ENCODE measurements at regions not wholly inside any gene's neighbourhood (a gene's known extent, or its start where the extent isn't known, plus 50 kb on each side); places are given as distances from the start of the nearest gene placed in this dataset.

DNA sequence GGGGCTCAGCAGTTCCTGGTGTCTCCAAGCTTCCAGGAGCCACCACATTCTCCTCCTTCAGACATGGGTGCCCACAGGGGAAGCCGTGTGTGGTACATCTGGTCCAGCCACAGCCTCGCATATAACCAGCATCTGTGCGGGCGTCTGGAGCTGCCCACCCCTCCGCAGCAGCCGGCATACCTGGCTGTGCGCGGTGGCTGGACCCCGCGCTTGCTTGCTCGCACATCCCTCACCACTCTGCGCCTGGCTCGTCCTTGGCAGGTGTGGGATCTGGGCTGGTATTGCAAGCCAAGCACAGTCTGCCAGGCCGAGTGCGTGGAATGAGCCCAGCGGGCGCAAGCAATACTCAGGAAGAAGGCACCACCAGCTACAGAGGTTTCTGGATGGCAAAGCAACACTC, 117.7 kb upstream of the MBL2 start:
- WGBS, 5 donors = 93 to 96% (median 93%) methylated on average over 13 to 17 of the region's 17 CpGs
- H3K27ac ChIP-seq = no peak overlapping the region
- no peaks in the 10 kb centered on the region for H3K9me3 ChIP-seq
- intact Hi-C loops (cut with DNase I; ENCODE audit: low total_unique reads) = no loop called here
- peaks cover 0 to 6% (median 0%) of the 10 kb centered on the region in 7 donors for H3K27me3 ChIP-seq (replicated peaks in 1 of 7)
- TF ChIP-seq, protein P1, sequence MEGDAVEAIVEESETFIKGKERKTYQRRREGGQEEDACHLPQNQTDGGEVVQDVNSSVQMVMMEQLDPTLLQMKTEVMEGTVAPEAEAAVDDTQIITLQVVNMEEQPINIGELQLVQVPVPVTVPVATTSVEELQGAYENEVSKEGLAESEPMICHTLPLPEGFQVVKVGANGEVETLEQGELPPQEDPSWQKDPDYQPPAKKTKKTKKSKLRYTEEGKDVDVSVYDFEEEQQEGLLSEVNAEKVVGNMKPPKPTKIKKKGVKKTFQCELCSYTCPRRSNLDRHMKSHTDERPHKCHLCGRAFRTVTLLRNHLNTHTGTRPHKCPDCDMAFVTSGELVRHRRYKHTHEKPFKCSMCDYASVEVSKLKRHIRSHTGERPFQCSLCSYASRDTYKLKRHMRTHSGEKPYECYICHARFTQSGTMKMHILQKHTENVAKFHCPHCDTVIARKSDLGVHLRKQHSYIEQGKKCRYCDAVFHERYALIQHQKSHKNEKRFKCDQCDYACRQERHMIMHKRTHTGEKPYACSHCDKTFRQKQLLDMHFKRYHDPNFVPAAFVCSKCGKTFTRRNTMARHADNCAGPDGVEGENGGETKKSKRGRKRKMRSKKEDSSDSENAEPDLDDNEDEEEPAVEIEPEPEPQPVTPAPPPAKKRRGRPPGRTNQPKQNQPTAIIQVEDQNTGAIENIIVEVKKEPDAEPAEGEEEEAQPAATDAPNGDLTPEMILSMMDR (IDR thresholded peaks at IDR 0.05 in 8 of 11, conservative IDR thresholded peaks at IDR 0.05 in 3 of 11) = no peak
- TF ChIP-seq POLR2AphosphoS5 (IDR thresholded peaks at IDR 0.05) (no peak), POLR2A (IDR thresholded peaks at IDR 0.05) (no peak)
- no peak for DNase-seq
- no peaks in the 10 kb centered on the region for H3K36me3 ChIP-seq
- H3K4me3 ChIP-seq = no peak overlapping the region
- no peaks in the 10 kb centered on the region for H3K4me1 ChIP-seq

DNA sequence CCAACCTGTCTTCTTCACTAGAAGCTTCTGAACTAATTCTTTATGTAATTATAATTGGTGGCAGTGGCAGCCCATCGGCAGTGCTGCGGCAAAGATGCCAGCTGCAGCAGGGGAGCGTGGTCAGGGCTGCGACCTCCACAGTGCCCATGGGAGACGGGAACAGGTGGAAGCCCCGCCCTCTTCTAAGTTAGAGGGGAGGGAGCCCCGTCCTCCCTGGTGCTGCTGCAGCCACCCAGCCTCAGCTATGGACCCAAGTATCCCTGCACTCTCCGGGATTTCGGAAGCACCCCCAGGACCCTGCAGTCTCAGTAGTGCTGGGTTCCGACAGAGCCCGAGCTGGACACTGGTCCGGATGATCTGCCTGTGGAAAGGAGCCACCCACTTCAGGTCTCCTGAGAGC, 117.0 kb upstream of the MBL2 start:
- no peak for DNase-seq
- Histone ChIP-seq H3K27me3 (replicated peaks in 1 of 7) (peaks cover 0 to 9% (median 0%) of the 10 kb centered on the region in 7 donors), H3K36me3 (no peaks in the 10 kb centered on the region), H3K4me1 (no peaks in the 10 kb centered on the region), H3K27ac (no peak overlapping the region), H3K4me3 (no peak overlapping the region), H3K9me3 (no peaks in the 10 kb centered on the region)
- WGBS, 5 donors = 85 to 96% (median 88%) methylated on average over 9 to 12 of the region's 12 CpGs
- intact Hi-C loops (cut with DNase I; ENCODE audit: low total_unique reads) = no loop called here
- TF ChIP-seq, protein P1 (IDR thresholded peaks at IDR 0.05 in 8 of 11, conservative IDR thresholded peaks at IDR 0.05 in 3 of 11) = no peak
- TF ChIP-seq POLR2A (IDR thresholded peaks at IDR 0.05) (no peak), POLR2AphosphoS5 (IDR thresholded peaks at IDR 0.05) (no peak)

DNA sequence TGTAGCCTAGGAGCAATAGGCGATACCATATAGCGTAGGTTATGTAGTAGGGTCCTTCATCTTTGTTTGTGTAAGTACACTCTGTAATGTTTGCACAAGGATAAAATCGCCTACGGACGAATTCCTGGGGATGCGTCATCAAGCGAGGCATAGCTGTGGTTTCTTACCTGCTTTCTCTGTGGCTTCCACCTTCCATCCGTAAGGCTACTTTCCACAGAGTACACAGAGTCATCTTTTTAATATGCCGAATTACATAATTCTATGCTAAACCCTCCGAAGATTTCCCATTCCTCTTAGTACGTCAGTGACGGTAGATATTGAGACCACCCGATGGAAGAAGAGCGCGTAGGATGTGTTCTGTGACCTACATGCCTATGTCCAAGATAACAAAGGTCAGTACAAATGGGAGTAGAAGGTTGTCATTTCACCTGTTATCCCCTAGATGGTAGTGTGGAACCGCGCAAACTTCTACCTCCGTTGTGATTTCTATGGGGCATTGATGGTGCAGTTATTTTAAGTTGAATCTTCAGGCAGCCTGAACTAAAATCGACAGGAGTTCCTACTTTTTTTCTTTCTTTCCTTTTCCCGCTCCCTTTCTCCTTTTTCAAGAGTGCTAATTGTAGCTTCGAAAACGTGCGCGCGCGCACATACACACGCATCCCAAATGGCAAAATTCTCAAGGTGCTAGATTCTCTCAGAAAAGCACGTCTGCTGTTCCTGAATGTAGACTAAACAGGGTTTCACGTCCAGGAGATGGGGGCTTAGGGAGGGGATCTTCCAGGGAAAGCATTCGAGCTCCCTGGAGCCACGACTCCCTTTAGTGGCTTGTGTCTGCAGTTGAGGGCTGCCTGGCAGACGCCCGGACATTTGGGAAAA, 111.7 kb upstream of the MBL2 start:
- Histone ChIP-seq H3K27me3 (replicated peaks in 1 of 7) (peaks cover 0 to 4% (median 0%) of the 10 kb centered on the region in 7 donors), H3K4me3 (no peak overlapping the region), H3K4me1 (no peaks in the 10 kb centered on the region), H3K9me3 (no peaks in the 10 kb centered on the region), H3K36me3 (no peaks in the 10 kb centered on the region), H3K27ac (no peak overlapping the region)
- 38 to 44% (median 41%) methylated on average over 33 of the region's 33 CpGs for WGBS, 5 donors
- intact Hi-C loops (cut with DNase I; ENCODE audit: low total_unique reads) = no loop called here
- no peak for DNase-seq
- TF ChIP-seq POLR2AphosphoS5 (IDR thresholded peaks at IDR 0.05) (no peak), POLR2A (IDR thresholded peaks at IDR 0.05) (no peak)
- TF ChIP-seq, protein P1 (IDR thresholded peaks at IDR 0.05 in 8 of 11, conservative IDR thresholded peaks at IDR 0.05 in 3 of 11) = peak in 7 of 11 experiments; percentile 33 to 61 (median 44)

DNA sequence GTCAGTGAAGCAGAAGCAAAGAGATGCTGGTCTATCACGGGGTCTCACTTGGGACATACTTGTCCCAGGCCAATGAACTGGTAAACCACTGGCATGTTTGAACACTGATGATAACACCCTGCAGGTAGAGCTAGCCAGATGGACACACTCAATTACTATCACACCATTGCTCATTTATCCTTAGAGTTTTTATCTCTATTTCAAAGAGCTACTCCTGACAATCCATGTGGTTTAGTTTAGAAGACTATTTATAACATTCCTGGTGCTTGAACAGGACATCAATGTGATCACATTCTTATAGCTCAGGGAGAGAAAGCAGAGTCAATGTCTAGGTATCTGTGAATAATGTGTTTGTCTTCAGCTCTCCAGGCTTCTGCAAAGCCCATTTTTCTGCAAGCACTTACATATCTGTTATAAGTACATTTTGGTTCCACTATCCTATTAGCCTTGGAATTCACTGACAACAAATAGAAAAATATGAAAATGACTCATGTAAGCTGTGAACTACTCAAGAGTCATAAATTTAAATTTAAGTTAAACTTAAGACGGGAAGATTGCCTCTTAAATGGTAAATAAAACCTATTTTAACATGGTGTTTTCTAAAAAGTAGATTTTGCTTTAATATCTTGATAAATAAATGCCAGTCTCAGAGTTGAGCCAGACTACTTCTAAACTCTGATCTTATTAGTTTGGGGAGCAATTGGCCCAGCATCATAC, 106.7 kb upstream of the MBL2 start:
- Histone ChIP-seq H3K27me3 (replicated peaks in 1 of 7) (no peaks in the 10 kb centered on the region), H3K27ac (no peak overlapping the region), H3K36me3 (no peaks in the 10 kb centered on the region), H3K4me1 (no peaks in the 10 kb centered on the region), H3K4me3 (no peak overlapping the region), H3K9me3 (no peaks in the 10 kb centered on the region)
- no peak for DNase-seq
- TF ChIP-seq, protein P1 (IDR thresholded peaks at IDR 0.05 in 8 of 11, conservative IDR thresholded peaks at IDR 0.05 in 3 of 11) = no peak
- TF ChIP-seq POLR2AphosphoS5 (IDR thresholded peaks at IDR 0.05) (no peak), POLR2A (IDR thresholded peaks at IDR 0.05) (no peak)
- 66 to 77% (median 73%) methylated on average over 2 of the region's 2 CpGs for WGBS, 5 donors
- intact Hi-C loops (cut with DNase I; ENCODE audit: low total_unique reads) = no loop called here
